ENCODE measurements at regions not wholly inside any gene's neighbourhood (a gene's known extent, or its start where the extent isn't known, plus 50 kb on each side); places are given as distances from the start of the nearest gene placed in this dataset.

DNA sequence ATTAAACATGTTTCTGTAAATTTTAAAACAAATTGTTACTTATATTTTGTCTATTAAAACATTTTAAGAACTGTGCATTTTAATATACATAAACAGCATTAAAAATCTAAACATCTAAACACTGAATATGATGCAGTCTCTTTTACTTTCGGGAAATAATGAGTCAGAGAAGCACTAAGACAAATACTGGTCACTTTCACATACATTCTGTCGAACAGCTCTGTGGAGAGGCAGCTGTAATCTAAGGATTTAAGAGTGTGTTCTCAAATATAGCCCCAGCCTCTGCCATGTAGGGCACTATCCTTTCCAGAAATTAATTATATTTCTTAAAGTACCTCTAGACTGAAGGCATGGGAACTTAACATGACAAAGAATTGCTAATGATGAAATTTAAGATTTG is 89.6 kb upstream of the PTGFR start:
- Histone ChIP-seq H3K4me3 (no peak overlapping the region), H3K36me3 (no peaks in the 10 kb centered on the region), H3K9me3 (no peaks in the 10 kb centered on the region), H3K27me3 (no peaks in the 10 kb centered on the region), H3K27ac (no peak overlapping the region), H3K4me1 (no peaks in the 10 kb centered on the region)
- intact Hi-C loops (cut with DNase I; ENCODE audit: low total_unique reads): no loop called here
- TF ChIP-seq EP300 (IDR thresholded peaks at IDR 0.05) (no peak), POLR2A (IDR thresholded peaks at IDR 0.05) (no peak), POLR2AphosphoS5 (IDR thresholded peaks at IDR 0.05) (no peak)
- TF ChIP-seq, protein P1, sequence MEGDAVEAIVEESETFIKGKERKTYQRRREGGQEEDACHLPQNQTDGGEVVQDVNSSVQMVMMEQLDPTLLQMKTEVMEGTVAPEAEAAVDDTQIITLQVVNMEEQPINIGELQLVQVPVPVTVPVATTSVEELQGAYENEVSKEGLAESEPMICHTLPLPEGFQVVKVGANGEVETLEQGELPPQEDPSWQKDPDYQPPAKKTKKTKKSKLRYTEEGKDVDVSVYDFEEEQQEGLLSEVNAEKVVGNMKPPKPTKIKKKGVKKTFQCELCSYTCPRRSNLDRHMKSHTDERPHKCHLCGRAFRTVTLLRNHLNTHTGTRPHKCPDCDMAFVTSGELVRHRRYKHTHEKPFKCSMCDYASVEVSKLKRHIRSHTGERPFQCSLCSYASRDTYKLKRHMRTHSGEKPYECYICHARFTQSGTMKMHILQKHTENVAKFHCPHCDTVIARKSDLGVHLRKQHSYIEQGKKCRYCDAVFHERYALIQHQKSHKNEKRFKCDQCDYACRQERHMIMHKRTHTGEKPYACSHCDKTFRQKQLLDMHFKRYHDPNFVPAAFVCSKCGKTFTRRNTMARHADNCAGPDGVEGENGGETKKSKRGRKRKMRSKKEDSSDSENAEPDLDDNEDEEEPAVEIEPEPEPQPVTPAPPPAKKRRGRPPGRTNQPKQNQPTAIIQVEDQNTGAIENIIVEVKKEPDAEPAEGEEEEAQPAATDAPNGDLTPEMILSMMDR (IDR thresholded peaks at IDR 0.05): no peak
- 55 to 62% (median 57%) methylated on average over 2 of the region's 2 CpGs for WGBS, 5 donors
- DNase-seq: no peak

DNA sequence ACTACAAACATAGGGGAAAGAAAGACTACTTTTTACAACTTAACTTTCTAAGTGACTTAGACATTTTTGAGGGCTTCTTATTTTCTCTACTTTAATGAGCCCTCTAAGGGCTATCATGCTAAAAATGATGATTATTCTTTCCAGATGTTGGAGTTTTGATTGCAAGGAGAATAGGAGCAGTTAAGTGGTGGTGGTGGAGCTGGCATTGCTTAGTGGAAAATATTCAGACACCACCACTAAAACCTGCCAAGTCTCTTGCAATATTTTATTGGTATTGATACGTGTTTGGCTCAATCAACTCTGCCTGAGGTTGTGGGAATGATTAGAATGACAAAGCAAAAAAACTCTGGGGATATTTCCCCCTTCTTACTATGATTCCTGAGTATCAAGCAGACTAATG is 82.6 kb upstream of the PTGFR start:
- no peak for DNase-seq
- no peaks in the 10 kb centered on the region for H3K27me3 ChIP-seq
- intact Hi-C loops (cut with DNase I; ENCODE audit: low total_unique reads): no loop called here
- H3K4me1 ChIP-seq: no peaks in the 10 kb centered on the region
- TF ChIP-seq EP300 (IDR thresholded peaks at IDR 0.05) (no peak), POLR2AphosphoS5 (IDR thresholded peaks at IDR 0.05) (no peak), POLR2A (IDR thresholded peaks at IDR 0.05) (no peak)
- TF ChIP-seq, protein P1 (IDR thresholded peaks at IDR 0.05): no peak
- H3K36me3 ChIP-seq: no peaks in the 10 kb centered on the region
- H3K27ac ChIP-seq: no peak overlapping the region
- WGBS, 5 donors: 42 to 80% (median 72%) methylated on average over 1 of the region's 1 CpG
- no peak overlapping the region for H3K4me3 ChIP-seq
- peaks cover 7 to 30% (median 24%) of the 10 kb centered on the region in 4 donors for H3K9me3 ChIP-seq

DNA sequence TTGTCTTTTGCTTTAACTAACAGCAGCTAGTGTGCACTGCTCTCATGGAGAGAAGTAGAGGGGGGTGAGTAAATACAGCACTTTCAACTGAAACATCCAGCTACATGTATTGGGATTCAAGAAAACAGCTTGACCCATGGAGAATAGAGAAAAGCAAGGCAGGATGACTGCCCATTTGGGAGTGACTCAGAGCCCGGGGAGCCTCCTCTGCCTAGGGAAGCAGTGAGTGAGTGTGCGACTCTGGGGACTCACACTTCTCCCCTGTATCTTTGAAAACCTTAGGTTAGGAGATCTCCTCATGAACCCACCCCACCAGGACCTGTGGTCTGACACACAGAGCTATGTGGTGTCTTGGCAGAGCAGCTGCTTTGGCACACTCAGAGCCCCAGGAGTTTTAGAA is 82.0 kb upstream of the PTGFR start:
- intact Hi-C loops (cut with DNase I; ENCODE audit: low total_unique reads): no loop called here
- H3K27me3 ChIP-seq: no peaks in the 10 kb centered on the region
- H3K9me3 ChIP-seq: peaks cover 7 to 30% (median 24%) of the 10 kb centered on the region in 4 donors
- H3K36me3 ChIP-seq: no peaks in the 10 kb centered on the region
- WGBS, 5 donors: 84 to 96% (median 88%) methylated on average over 2 of the region's 2 CpGs
- H3K4me3 ChIP-seq: no peak overlapping the region
- DNase-seq: no peak
- H3K4me1 ChIP-seq: no peaks in the 10 kb centered on the region
- TF ChIP-seq, protein P1 (IDR thresholded peaks at IDR 0.05): no peak
- TF ChIP-seq EP300 (IDR thresholded peaks at IDR 0.05): no peak
- TF ChIP-seq POLR2AphosphoS5 (IDR thresholded peaks at IDR 0.05): no peak
- TF ChIP-seq POLR2A (IDR thresholded peaks at IDR 0.05): no peak
- H3K27ac ChIP-seq: no peak overlapping the region

DNA sequence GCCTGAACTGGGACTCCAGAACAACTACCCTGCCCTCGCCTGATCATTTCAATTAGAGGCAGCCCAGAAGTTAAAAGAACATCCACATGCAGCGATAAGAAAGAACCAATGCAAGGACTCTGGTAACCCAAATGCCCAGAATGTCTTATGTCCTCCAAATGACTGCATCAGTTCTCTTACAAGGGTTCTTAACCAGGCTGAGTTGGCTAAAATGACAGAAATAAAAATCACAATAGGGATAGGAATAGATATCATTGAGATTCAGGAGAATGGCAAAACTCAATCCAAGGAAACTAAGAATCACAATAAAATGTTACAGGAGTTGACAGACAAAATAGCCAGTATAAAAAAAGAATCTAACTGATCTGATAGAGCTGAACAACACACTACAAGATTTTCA is 80.1 kb upstream of the PTGFR start:
- Histone ChIP-seq H3K36me3 (no peaks in the 10 kb centered on the region), H3K4me1 (no peaks in the 10 kb centered on the region), H3K4me3 (no peak overlapping the region), H3K27me3 (no peaks in the 10 kb centered on the region), H3K9me3 (peaks cover 7 to 30% (median 24%) of the 10 kb centered on the region in 4 donors), H3K27ac (no peak overlapping the region)
- intact Hi-C loops (cut with DNase I; ENCODE audit: low total_unique reads): no loop called here
- WGBS, 5 donors: 83 to 100% (median 94%) methylated on average over 2 of the region's 2 CpGs
- DNase-seq: no peak
- TF ChIP-seq POLR2A (IDR thresholded peaks at IDR 0.05) (no peak), EP300 (IDR thresholded peaks at IDR 0.05) (no peak), POLR2AphosphoS5 (IDR thresholded peaks at IDR 0.05) (no peak)
- TF ChIP-seq, protein P1 (IDR thresholded peaks at IDR 0.05): no peak
